OCI-LY1 (cell line): ENCODE measurements at regions not wholly inside any gene's neighbourhood (a gene's known extent, or its start where the extent isn't known, plus 50 kb on each side); places are given as distances from the start of the nearest gene placed in this dataset.

Experiments
- CTCF ChIP-seq: fragments of 200-600 bp; sonication (generic), shearing (Covaris generic); IDR thresholded peaks from 2 replicates; pipeline ENCODE4 v1.5.1; 2017; ENCODE audit warnings: mild to moderate bottlenecking, antibody characterized with exemption, low read length, moderate library complexity, mixed read lengths
- EZH2 ChIP-seq: fragments of 200-600 bp; sonication (generic), shearing (Covaris generic); IDR thresholded peaks from 2 replicates; pipeline ENCODE4 v1.8.0; 2017; ENCODE audit warnings: borderline replicate concordance, mixed run types, mild to moderate bottlenecking, antibody characterized with exemption, low read length, moderate library complexity, mixed read lengths

- TF ChIP-seq CTCF, result no peak
- TF ChIP-seq EZH2, result no peak
Measured at GRCh38 chr1:184183919-184184318, 132.4 kb downstream of the TSEN15 start.
